ENCODE measurements at regions not wholly inside any gene's neighbourhood (a gene's known extent, or its start where the extent isn't known, plus 50 kb on each side); places are given as distances from the start of the nearest gene placed in this dataset.
"Not testable (repeated sequence)": the region's sequence is repeated elsewhere in the genome, so short reads cannot be mapped to it uniquely, and the experiment has no call there.

- ATAC-seq (replicated peaks in 1 of 2) (peak in 1 of 2 donors; percentile 44), DNase-seq (no peak)
- H3K4me3 Mint-ChIP-seq = no peak overlapping the region
- H3K9me3 Mint-ChIP-seq = peaks cover 2 to 6% of the 10 kb centered on the region in 2 donors
- peaks cover 17% of the 10 kb centered on the region for H3K27me3 Mint-ChIP-seq (ENCODE audit: low read depth)
- peaks cover 1 to 3% of the 10 kb centered on the region in 2 donors for H3K36me3 Mint-ChIP-seq (ENCODE audit: insufficient read depth in 2 of 2)
- no peaks in the 10 kb centered on the region for H3K4me1 Mint-ChIP-seq (ENCODE audit: low read depth)
- H3K27ac Mint-ChIP-seq = no peak overlapping the region
These were observed 77.3 kb upstream of the ZNF366 start for GRCh38 chr5:72584466-72584865.

DNA sequence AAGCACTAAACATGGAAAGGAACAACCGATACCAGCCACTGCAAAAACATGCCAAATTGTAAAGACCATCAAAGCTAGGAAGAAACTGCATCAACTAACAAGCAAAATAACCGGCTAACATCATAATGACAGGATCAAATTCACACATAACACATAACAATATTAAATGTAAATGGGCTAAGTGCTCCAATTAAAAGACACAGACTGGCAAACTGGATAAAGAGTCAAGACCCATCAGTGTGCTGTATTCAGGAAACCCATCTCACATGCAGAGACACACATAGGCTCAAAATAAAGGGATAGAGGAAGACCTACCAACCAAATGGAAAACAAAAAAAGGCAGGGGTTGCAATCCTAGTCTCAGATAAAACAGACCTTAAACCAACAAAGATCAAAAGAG lies 72.1 kb upstream of the ZNF366 start:
- Mint-ChIP-seq H3K27me3 (ENCODE audit: low read depth) (peaks cover 33% of the 10 kb centered on the region), H3K36me3 (ENCODE audit: insufficient read depth in 2 of 2) (peaks cover 6 to 10% of the 10 kb centered on the region in 2 donors)
- not testable (repeated sequence) for H3K27ac Mint-ChIP-seq; H3K9me3 Mint-ChIP-seq; ATAC-seq (replicated peaks in 1 of 2); DNase-seq; H3K4me3 Mint-ChIP-seq; H3K4me1 Mint-ChIP-seq (ENCODE audit: low read depth)

DNA sequence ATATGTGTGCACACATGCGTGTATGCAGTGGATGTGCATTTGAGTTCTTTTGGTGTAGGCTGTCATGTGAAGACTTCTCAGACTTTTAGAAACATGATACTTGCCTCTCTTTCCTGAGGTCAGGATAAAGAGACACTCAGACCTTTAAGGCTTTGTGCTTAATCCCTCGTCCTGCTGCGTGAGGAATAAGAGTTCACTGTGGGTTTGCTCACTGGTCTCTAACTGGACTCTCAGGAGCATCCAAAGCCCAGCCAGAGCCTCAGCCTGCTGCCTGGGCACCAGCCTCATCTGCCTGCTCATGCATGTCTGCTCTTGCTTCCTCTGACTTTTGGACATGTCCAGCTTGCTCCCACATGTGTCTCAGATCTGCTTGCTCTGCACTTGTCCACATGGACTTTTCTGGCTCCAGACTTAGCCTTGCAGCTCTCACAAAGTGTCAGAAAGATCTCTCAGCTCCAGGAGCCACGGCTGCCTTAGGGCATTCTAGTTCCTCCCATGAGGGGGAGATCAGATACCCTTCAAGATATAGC lies 65.1 kb upstream of the ZNF366 start:
- ATAC-seq (replicated peaks in 1 of 2) (no peak), DNase-seq (no peak)
- peaks cover 2 to 4% of the 10 kb centered on the region in 2 donors for H3K36me3 Mint-ChIP-seq (ENCODE audit: insufficient read depth in 2 of 2)
- H3K27me3 Mint-ChIP-seq (ENCODE audit: low read depth) = peaks cover 58% of the 10 kb centered on the region
- H3K4me3 Mint-ChIP-seq = no peak overlapping the region
- no peak overlapping the region for H3K27ac Mint-ChIP-seq
- peaks cover 3 to 7% of the 10 kb centered on the region in 2 donors for H3K9me3 Mint-ChIP-seq
- H3K4me1 Mint-ChIP-seq (ENCODE audit: low read depth) = no peaks in the 10 kb centered on the region

DNA sequence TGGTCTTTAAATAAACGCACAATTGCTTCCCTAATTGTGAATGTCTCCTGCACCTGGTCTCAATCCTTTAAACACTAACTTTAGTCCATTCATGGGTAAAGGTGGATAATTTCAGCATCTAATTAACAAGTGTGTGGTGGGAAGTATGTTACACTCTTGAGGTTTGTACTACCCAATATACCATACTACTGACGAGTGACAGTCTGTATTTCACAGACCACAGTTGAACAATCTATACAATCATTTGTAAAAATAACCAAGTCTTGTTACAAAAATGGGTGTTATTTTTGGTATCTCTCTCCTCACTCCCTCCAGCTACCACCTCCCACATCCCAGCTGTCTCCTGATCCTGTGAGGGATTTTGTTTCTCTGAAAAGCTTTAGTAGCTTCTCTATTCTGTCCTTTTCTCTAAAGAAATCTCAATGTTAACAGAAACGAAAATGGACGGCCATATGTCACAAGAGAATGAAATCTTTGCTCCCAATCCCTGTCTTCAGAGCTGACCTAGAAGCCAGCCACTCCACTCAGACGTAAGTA lies 62.3 kb upstream of the ZNF366 start:
- Mint-ChIP-seq H3K36me3 (ENCODE audit: insufficient read depth in 2 of 2) (no peaks in the 10 kb centered on the region), H3K9me3 (peaks cover 0 to 2% of the 10 kb centered on the region in 2 donors), H3K27me3 (ENCODE audit: low read depth) (peaks cover 65% of the 10 kb centered on the region), H3K4me3 (no peak overlapping the region), H3K4me1 (ENCODE audit: low read depth) (no peaks in the 10 kb centered on the region), H3K27ac (no peak overlapping the region)
- no peak for ATAC-seq (replicated peaks in 1 of 2)
- no peak for DNase-seq

DNA sequence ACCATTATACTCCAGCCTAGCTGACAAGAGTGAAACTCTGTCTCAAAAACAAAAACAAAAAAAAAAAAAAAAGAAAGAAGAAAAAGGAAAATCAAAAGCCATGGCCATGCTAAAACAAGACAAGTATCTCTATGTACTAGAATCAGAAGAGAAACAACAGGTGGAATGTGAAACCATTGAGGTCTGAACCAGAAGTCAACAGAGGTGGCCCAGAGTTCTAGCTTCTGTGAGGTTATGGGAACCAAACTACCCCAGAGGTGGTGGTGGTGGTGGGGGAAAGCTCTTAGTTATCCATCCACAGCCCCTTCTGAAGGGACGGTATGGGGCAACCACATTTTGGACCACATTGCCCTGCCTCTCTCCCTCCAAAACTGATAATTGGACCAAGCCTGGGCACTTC lies 59.5 kb upstream of the ZNF366 start:
- no peaks in the 10 kb centered on the region for H3K4me1 Mint-ChIP-seq (ENCODE audit: low read depth)
- H3K4me3 Mint-ChIP-seq = no peak overlapping the region
- DNase-seq (no peak), ATAC-seq (replicated peaks in 1 of 2) (no peak)
- H3K27ac Mint-ChIP-seq = no peak overlapping the region
- peaks cover 0 to 2% of the 10 kb centered on the region in 2 donors for H3K9me3 Mint-ChIP-seq
- H3K27me3 Mint-ChIP-seq (ENCODE audit: low read depth) = peaks cover 57% of the 10 kb centered on the region
- no peaks in the 10 kb centered on the region for H3K36me3 Mint-ChIP-seq (ENCODE audit: insufficient read depth in 2 of 2)

DNA sequence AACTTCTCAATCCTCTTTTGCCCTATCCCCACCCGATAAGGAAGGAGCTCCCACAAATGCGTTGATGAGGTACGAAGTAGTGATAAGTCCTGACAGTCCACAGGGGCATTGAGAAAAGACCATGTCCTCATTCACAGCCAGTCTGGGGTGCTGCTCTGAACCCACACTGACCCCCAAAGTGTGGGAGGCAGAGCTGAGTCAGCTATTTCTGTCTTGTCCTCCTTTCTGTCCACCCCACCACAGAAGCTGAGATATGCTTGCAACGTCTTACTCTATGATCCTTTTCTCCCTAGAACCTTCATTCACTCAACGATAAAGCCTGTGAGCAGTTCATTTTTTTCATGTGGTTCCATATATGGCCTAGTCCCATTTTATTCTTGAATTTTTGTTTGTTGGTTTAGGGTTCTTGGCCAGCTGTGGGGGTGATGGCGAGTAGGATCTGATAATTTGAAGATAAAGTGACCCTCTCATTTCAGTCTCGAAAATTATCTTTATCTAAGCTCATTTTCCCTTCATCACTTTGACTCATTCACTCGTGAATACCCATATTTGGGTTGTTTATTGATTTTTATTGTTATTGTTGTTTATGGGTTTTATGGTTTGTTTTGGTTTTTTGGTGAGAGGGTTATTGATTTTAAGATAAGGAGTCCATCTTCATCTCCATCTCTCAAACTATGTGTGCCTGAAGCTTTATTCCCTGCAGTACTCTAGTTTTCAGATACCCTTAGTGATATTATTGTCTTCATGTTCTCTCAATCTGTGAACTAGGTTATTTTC lies 58.5 kb upstream of the ZNF366 start:
- no peak overlapping the region for H3K4me3 Mint-ChIP-seq
- no peak overlapping the region for H3K27ac Mint-ChIP-seq
- H3K27me3 Mint-ChIP-seq (ENCODE audit: low read depth) = peaks cover 62% of the 10 kb centered on the region
- no peaks in the 10 kb centered on the region for H3K4me1 Mint-ChIP-seq (ENCODE audit: low read depth)
- DNase-seq (no peak), ATAC-seq (replicated peaks in 1 of 2) (no peak)
- H3K9me3 Mint-ChIP-seq = peaks cover 0 to 2% of the 10 kb centered on the region in 2 donors
- no peaks in the 10 kb centered on the region for H3K36me3 Mint-ChIP-seq (ENCODE audit: insufficient read depth in 2 of 2)

- Mint-ChIP-seq H3K9me3 (peaks cover 0 to 2% of the 10 kb centered on the region in 2 donors), H3K36me3 (ENCODE audit: insufficient read depth in 2 of 2) (no peaks in the 10 kb centered on the region), H3K4me3 (no peak overlapping the region), H3K27me3 (ENCODE audit: low read depth) (peaks cover 40% of the 10 kb centered on the region), H3K27ac (no peak overlapping the region), H3K4me1 (ENCODE audit: low read depth) (peaks cover 7% of the 10 kb centered on the region)
- no peak for ATAC-seq (replicated peaks in 1 of 2)
- DNase-seq = no peak
These were observed 55.5 kb upstream of the ZNF366 start for GRCh38 chr5:72562717-72563116.

DNA sequence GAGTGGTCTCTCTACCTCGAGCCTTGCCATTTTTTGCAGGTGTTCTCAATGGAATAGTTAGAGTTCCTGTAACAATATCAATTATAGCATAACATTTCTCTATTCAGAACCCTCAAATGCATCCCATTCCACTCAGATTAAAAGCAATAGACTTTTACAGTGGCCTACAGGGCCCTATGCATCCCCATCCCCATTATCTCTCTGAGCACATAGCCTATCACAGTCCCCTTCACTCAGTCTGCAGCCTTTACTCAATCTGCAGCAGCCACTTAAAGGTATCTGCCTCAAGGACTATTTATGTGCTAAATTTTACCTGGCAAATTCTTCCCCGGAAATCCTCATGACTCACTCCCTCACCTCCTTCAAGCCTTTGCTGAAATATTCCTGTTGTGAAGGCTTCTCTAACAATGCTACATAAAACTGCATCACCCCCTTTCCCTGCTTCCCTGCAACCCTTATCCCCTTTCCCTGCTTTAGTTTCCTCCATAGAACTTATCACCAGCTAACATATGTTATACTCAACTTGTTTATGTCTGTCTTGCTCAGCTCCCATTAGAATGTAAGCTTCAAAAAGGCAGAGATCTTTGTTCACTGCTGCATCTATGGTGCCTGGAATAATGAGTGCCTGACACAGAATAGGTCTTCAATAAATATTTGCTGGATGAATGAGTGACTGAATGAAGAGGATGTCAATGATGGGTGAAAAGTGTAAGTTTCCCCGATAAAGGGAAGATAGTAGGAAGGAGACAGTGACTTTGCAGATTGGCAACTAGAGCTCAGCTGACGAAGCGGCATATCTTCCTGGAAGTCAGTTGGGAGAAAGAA lies 54.1 kb upstream of the ZNF366 start:
- DNase-seq = no peak

DNA sequence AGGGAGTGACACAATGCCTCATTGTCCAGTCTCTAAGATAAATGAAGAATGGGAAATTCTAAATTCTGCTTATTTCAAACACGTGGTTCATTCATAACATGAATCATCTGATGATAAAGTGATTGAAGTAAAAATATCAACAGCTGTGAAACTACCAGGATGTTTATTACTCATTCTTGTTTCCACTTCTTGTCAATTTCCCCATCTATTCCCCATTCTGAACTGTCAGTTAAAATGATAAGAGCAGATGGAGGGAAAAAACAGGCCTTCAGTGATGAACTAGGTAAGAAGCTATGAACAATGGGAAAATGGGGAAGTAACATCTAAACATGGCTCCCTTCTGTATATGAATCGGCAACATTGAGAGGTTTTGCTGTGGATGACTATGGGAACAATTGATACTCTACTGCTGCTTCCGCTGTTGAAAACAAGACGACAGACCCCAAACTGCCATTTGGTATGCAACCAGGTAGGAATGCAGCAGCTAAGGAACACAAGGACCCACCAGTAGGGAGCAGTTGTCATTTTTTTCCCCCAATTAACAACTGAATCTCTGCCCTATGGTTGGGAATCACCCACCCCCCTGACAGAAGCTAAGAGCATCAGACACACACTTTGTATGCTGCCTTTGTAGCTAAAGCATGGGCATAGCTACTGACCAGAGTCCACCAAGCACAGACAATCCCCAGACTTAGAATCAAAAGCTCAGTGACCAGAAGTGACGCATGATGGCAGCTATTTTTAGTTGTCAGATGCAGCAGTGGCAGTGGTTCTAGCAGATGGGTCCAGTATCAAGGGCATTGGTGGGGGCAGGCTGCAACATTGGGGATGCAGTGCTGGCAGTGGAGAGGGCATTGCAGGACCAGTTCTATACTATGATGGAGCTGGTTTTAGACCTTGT lies 52.9 kb upstream of the ZNF366 start:
- no peak overlapping the region for H3K27ac Mint-ChIP-seq
- no peaks in the 10 kb centered on the region for H3K9me3 Mint-ChIP-seq
- no peak for ATAC-seq (replicated peaks in 1 of 2)

More for the DNA sequence above, 54.1 kb upstream of the ZNF366 start:
- H3K9me3 Mint-ChIP-seq = no peaks in the 10 kb centered on the region
- no peaks in the 10 kb centered on the region for H3K36me3 Mint-ChIP-seq (ENCODE audit: insufficient read depth in 2 of 2)
- ATAC-seq (replicated peaks in 1 of 2) = no peak
- H3K27me3 Mint-ChIP-seq (ENCODE audit: low read depth) = peaks cover 45% of the 10 kb centered on the region
- H3K4me1 Mint-ChIP-seq (ENCODE audit: low read depth) = peaks cover 16% of the 10 kb centered on the region
- no peak overlapping the region for H3K4me3 Mint-ChIP-seq
- no peak overlapping the region for H3K27ac Mint-ChIP-seq

DNA sequence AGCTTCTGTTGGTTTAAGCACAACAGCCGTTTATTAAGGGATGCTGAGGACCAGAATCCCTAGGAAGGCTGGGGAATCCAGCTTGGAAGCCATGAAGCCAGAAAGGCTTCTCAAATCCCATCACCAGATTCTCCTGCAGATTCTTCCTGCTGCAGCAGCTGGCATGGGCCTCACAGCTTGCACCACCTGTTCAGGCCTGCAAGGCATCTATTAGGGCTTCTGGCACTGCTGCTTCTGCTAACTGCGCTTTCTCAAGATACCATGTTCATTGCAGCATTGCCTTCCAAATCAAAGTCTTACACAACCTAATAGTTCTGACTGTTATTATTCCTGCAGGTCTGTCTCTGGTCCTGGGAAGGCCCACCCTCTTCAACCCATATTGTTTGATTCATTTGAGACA lies 51.2 kb upstream of the ZNF366 start:
- DNase-seq = no peak
- Mint-ChIP-seq H3K36me3 (ENCODE audit: insufficient read depth in 2 of 2) (no peaks in the 10 kb centered on the region), H3K4me1 (ENCODE audit: low read depth) (peaks cover 22% of the 10 kb centered on the region), H3K9me3 (no peaks in the 10 kb centered on the region), H3K27ac (no peak overlapping the region), H3K4me3 (no peak overlapping the region), H3K27me3 (ENCODE audit: low read depth) (peaks cover 51% of the 10 kb centered on the region)
- no peak for ATAC-seq (replicated peaks in 1 of 2)

More for the DNA sequence above, 52.9 kb upstream of the ZNF366 start:
- Mint-ChIP-seq H3K4me3 (no peak overlapping the region), H3K4me1 (ENCODE audit: low read depth) (peaks cover 22% of the 10 kb centered on the region), H3K36me3 (ENCODE audit: insufficient read depth in 2 of 2) (no peaks in the 10 kb centered on the region), H3K27me3 (ENCODE audit: low read depth) (peaks cover 45% of the 10 kb centered on the region)
- DNase-seq = no peak

DNA sequence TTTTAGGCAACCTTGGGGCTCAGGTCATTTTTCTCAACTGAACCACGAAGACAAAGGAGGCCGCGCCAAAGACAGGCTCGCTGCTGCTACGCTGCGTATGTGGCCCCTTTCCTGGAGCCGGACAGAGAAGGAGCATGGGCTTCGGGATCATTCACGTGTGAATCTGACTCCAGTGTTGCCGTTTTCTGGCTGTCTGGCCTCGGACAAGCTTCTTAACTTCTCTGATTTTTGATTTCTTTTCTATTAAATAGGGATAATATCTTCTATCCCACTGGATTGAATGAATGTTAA lies 50.8 kb upstream of the ZNF366 start:
- no peaks in the 10 kb centered on the region for H3K36me3 Mint-ChIP-seq (ENCODE audit: insufficient read depth in 2 of 2)
- ATAC-seq (replicated peaks in 1 of 2) = no peak

GRCh38 chr5:72557167-72558045 lies 50.2 kb upstream of the ZNF366 start:
- Mint-ChIP-seq H3K36me3 (ENCODE audit: insufficient read depth in 2 of 2) (no peaks in the 10 kb centered on the region), H3K27me3 (ENCODE audit: low read depth) (peaks cover 60% of the 10 kb centered on the region), H3K4me1 (ENCODE audit: low read depth) (peaks cover 22% of the 10 kb centered on the region), H3K27ac (no peak overlapping the region), H3K9me3 (no peaks in the 10 kb centered on the region), H3K4me3 (peak overlapping the region; percentile 67 to 86)
- DNase-seq (peak in 1 of 2 donors; percentile 7), ATAC-seq (replicated peaks in 1 of 2) (peak; percentile 33 to 47)

More for the DNA sequence above, 50.8 kb upstream of the ZNF366 start:
- no peaks in the 10 kb centered on the region for H3K9me3 Mint-ChIP-seq
- H3K4me1 Mint-ChIP-seq (ENCODE audit: low read depth) = peaks cover 22% of the 10 kb centered on the region
- no peak overlapping the region for H3K4me3 Mint-ChIP-seq
- no peak overlapping the region for H3K27ac Mint-ChIP-seq
- peaks cover 55% of the 10 kb centered on the region for H3K27me3 Mint-ChIP-seq (ENCODE audit: low read depth)
- DNase-seq = no peak
